PC-3 (cell line): ENCODE measurements at regions not wholly inside any gene's neighbourhood (a gene's known extent, or its start where the extent isn't known, plus 50 kb on each side); places are given as distances from the start of the nearest gene placed in this dataset.

Experiments used
- EZH2 ChIP-seq: fragments of 300-600 bp; sonication (generic); IDR thresholded peaks from one replicate; pipeline ENCODE4 v1.6.1; 2017; ENCODE audit warnings: antibody characterized with exemption, mild to moderate bottlenecking, low read length; ENCODE audit not compliant: unreplicated experiment
- TF ChIP-seq, protein P1 (sequence below): fragments of 300-600 bp; sonication (generic); conservative IDR thresholded peaks from 2 replicates; pipeline ENCODE4 v1.5.1; 2017; ENCODE audit warnings: antibody characterized with exemption, low read depth, mild to moderate bottlenecking, low read length

DNA sequence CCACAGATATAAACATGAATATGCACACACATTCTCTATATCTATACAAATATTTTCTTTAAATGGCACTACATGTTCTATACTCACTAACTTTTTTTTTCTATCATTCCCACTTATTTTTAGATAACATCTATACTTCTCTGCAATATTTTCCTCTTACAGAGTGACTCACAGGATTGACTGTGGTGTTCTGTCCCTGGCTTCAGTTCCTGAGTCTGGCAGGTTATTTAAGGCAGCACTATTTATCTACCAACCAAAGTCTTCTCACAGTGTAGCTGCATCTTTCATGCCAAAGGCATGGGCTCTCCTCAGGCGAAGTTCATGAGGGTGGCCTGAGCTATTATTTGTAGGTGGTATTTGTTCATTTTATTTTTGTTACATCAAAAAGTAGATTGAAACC lies 409.0 kb downstream of the PRR16 start:
- no peak for TF ChIP-seq EZH2
- TF ChIP-seq, protein P1, sequence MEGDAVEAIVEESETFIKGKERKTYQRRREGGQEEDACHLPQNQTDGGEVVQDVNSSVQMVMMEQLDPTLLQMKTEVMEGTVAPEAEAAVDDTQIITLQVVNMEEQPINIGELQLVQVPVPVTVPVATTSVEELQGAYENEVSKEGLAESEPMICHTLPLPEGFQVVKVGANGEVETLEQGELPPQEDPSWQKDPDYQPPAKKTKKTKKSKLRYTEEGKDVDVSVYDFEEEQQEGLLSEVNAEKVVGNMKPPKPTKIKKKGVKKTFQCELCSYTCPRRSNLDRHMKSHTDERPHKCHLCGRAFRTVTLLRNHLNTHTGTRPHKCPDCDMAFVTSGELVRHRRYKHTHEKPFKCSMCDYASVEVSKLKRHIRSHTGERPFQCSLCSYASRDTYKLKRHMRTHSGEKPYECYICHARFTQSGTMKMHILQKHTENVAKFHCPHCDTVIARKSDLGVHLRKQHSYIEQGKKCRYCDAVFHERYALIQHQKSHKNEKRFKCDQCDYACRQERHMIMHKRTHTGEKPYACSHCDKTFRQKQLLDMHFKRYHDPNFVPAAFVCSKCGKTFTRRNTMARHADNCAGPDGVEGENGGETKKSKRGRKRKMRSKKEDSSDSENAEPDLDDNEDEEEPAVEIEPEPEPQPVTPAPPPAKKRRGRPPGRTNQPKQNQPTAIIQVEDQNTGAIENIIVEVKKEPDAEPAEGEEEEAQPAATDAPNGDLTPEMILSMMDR: no peak
